Fibroblast of skin of abdomen (primary cell): ENCODE measurements at regions not wholly inside any gene's neighbourhood (a gene's known extent, or its start where the extent isn't known, plus 50 kb on each side); places are given as distances from the start of the nearest gene placed in this dataset.

Experiments
- DNase-seq: peaks from one replicate; pipeline ENCODE4 v3.0.0-alpha.2; 2013

DNA sequence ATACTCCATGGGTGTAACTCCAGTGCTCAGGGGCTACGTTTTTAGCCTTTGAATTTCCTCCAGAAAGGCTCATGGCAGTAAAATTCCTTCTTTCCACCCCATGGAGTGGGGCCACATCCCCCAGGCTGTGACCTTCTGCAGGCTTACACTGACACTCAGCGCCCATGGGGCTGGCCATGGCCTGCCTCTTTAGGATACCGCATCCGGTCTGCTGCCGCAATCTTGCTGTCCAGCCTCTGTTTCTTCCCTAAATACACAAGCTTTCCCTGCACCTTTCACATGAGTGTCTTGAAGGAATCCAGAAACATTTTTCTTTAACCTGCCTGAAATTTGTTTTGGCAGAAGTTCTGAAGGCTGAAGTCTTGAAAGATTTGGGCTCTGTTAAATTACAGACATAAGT is 170.5 kb downstream of the NTMT2 start:
- DNase-seq, result no peak

- DNase-seq, result peak; percentile 62
These were observed 172.4 kb downstream of the NTMT2 start for GRCh38 chr1:170318141-170318540.

- peak; percentile 65 for DNase-seq
These were observed 173.0 kb downstream of the NTMT2 start for GRCh38 chr1:170318736-170319135.

GRCh38 chr1:170321113-170321512 is 175.4 kb downstream of the NTMT2 start:
- DNase-seq, result peak; percentile 89

DNA sequence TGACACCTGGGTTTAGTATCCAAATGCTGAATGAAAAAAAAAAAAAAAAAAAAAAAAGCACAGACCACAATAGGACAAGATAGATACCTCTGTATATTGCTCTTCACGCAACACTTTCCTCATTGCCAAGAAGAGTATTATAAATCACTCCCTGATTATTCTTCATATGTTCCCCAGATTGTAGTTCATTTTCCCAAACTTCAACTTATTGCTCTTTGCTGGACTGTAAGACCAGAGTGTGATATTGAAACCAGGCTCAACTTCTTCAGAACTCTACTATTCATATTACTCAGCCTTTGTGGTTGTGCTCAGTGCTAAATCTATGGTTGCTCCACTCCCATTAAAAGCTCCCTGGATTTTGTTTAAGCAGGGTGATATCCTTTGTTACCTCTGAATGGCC is 180.4 kb downstream of the NTMT2 start:
- DNase-seq, result peak; percentile 80

DNA sequence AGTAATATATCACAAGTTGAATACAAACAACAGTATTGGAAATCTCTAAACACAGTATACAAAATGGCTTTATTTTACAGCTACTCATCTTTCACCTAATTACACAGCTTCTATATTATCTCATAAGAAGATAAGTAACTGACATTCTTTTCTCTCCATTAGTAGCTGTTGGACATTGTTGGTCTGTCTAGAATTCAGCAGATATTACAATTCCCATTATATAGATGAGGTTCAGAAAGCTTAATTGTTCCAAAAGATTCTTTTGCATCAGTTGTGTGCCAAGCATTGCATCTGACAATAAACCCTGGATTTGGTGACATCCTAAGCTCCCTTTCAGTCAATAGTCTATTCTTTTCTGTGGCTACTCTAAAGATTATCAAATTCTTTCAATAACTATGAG is 187.0 kb downstream of the NTMT2 start:
- no peak for DNase-seq

DNA sequence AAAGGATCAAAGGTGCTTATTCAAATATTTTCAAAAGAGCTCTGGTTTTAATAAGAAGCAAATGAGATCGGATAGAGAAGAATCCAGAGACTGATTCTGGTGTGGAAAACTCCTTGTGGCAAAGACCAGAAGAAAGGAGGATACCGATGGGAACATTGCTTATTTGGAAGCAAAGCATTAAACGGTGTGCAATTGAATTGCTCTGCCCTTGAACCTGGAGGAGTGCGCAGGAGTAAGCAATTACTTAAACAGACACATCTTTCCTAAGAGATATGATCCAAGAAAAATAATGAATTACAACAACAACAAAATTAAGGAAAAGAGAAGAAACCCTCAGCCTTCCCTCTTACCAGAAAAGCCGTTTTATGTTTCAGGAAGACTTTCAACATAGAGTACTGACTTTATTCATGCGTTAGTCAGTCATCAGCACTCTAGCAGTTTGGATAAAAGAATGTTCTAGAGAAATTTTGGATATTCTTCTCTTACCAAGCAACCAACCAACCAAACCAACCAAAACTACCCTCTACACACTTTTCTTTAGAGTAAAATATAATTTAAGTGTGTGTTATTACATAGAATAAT is 191.7 kb downstream of the NTMT2 start:
- DNase-seq, result no peak

DNA sequence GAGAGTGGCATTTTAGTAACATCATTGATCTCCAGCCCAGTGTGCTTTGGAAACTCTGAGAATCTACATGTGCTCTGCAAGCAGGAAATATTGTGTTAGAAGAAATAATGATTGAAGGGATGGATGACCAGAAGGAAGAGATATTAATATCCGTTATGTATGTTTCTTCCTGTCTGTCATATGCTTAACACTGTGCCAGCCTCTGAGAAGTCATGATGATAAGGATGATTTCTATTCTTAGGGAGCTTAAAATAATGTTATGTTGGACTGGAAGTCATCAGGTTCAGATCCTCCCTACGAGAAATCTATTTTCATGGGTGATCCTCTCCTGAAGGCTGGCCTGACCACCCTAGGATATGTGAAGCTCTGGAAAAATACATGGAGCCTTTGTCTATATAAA is 192.4 kb upstream of the GORAB start:
- no peak for DNase-seq

DNA sequence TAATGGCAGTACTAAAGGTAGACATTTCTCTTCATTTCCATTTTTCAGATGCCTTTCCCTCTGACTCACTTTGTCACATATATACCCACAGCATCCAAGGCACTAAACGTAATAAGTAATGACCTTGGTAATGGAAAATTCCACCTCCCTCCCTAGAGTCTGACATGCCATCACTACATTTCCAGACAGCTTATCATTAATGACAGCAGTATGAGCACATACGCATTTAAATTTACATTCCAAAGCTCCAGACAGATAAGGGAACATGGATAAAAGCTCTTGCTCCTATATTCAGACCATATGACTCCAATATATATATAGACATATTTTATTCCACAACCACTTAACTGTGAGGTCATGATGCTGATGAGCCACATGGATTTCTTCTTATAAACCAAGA is 191.7 kb upstream of the GORAB start:
- DNase-seq, result peak; percentile 83

GRCh38 chr1:170351366-170351946 is 180.5 kb upstream of the GORAB start:
- DNase-seq, result no peak

- DNase-seq, result no peak
These were observed 177.7 kb upstream of the GORAB start for GRCh38 chr1:170354246-170354645.

DNA sequence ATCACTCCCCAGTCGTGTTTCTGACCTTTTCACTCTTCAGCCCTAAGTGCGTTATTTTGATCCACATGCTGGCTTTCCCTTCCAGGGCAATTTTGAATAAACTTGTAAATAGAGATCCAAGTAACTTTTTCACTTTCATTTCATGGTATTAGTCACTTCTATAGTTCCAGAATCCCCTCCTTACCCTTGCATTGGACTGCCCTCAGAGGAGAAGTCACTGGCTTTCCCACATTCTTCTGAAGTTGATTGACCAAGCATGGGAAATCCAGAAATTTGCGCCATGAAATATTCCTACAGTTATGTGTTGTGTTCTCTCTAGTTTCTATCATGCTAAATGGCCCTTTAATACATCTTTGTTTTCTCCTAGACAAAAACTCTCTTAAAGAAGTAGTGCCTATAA is 177.3 kb upstream of the GORAB start:
- DNase-seq, result no peak

- DNase-seq, result no peak
These were observed 176.6 kb upstream of the GORAB start for GRCh38 chr1:170355267-170355801.

DNA sequence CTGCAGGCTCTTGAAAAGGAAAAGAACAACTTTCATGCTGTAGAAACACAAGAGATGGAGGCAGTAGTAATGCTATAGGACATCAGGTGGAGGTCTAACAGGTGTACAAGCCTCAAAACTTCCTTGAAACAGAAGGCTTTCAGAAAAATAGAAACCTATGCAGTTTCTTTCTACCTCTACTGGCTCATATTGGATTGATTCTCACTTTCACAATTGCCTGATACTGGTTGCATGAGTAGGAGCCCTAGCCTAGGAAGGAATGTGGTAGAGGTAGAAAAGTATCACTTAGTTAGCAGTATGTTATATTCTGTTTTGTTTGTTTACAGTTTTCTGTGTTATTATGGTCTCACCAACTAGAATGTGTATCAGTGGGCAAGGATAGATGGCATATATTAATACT is 175.4 kb upstream of the GORAB start:
- no peak for DNase-seq

DNA sequence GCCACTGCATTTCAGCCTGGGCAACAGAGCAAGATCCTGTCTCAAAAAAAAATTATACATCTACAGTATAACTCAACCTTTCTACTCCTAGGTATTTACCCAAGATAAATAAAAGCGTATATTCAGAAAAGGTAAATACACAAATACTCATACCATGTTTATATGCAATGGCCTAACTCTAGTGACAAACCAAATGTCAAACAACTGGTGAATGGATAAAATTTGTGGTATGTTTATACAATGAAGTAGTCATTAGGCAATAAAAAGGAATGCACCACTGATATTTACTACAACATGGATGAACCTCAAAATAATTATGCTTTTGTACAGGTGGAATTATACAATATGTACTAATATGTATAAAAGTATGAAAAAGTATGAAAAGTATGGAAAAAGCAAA is 174.2 kb upstream of the GORAB start:
- no peak for DNase-seq

DNA sequence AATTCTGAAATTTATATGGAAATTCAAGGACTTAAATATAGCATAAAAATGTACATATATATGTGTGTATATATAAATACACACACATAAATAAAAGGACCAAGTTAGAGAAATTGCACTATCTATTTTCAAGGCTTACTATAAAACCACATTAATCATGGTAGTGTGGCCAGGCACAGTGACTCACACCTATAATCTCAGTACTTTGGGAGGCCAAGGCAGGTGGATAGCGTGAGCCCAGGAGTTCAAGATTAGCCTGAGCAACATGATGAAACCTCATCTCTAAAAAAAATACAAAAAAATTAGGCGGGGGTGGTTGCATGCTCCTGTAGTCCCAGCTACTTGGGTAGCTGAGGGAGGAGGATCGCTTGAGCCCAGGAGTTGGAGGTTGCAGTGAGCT is 171.4 kb upstream of the GORAB start:
- DNase-seq, result no peak

- no peak for DNase-seq
These were observed 166.6 kb upstream of the GORAB start for GRCh38 chr1:170365331-170365730.

DNA sequence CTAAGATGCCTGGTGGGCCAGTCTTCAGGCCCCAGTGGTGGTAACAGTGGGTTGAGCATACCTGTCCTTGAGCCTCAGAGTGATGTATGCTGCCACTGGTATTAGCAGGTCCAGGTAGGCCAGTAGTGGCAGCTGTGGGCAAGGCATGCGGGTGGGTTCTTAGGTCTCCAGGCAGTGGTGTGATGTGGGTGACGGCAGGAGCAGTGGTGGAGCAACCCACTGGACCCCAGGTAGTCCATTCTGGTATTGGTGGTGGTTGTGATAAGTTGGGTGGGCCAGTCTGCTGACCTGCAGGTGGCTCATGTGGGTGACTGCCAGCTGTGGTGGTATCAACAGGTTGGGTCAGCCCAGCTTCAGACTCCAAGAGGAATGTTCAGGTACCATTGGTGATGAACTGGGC is 165.0 kb upstream of the GORAB start:
- no peak for DNase-seq

GRCh38 chr1:170367615-170368014 is 164.4 kb upstream of the GORAB start:
- DNase-seq, result no peak

- DNase-seq, result no peak
These were observed 163.0 kb upstream of the GORAB start for GRCh38 chr1:170369000-170369399.

- DNase-seq, result no peak
These were observed 162.5 kb upstream of the GORAB start for GRCh38 chr1:170369417-170369816.

DNA sequence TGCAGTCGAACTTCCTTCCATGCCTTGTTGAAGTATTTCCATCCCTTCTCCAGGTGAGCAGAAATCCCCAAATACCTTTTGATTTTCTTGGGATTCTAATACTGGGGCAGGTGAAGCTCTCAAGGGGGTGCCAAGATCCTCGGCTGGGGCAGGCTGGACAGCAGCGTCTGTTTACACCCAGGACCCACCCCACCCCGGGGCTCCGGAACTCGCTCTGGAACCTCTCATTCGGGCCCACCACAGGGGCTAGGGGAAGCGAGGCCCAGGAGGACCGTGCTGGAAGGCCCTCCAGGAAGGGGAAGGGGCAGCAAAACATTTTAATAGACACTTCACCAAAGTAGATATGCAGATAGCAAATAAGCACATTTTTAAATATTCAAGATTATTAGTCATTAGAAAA is 161.9 kb upstream of the GORAB start:
- DNase-seq, result no peak

- no peak for DNase-seq
These were observed 156.8 kb upstream of the GORAB start for GRCh38 chr1:170375082-170375723.

DNA sequence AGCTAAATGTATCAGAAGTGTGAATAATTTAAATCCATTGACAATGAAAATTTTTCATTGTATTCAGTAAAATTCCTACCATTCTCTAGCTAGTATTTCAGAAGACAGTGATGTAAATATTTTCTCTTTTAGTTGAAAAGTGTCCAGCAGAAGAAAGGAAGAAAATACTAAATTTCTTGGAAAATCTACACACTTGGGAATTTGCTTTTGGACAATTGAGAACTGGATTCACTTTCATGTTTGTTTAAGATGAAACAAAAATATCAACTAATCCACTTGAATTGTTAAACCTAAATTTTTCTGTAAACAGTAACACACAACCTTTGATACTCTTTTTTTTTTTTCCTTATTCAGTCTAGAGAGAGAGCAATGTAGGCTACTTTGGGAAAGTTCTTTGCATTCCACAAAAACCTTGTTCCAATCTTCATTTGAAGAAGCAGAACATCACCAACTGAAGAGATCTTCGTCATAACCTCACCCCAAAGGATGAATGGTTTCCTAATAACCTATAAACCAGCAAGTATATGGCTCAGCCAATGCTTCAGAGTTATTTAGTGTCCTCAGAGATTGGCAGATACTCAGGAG is 155.1 kb upstream of the GORAB start:
- DNase-seq, result peak; percentile 9
